Prostate gland (tissue), 2 donors: ENCODE measurements at regions not wholly inside any gene's neighbourhood (a gene's known extent, or its start where the extent isn't known, plus 50 kb on each side); places are given as distances from the start of the nearest gene placed in this dataset.

ENCODE experiments used
- CTCF ChIP-seq, 4 experiments: fragments of 200-600 bp in 2 of 4; fragments of 450-650 bp in 2 of 4; sonication (generic) in 2 of 4; IDR thresholded peaks; 1 replicate in 3 of 4; 2 replicates in 1 of 4; pipeline ENCODE4 v1.5.1; 2016 to 2019; ENCODE audit warnings: antibody characterized with exemption in 4 of 4, mild to moderate bottlenecking in 2 of 4, moderate library complexity in 2 of 4
- POLR2A ChIP-seq: fragments of 450-650 bp; IDR thresholded peaks from one replicate; pipeline ENCODE4 v1.6.1; 2016; ENCODE audit warnings: antibody characterized with exemption, mild to moderate bottlenecking

GRCh38 chr3:148030975-148031374 lies 621.8 kb downstream of the ZIC1 start:
- no peak for TF ChIP-seq CTCF (IDR thresholded peaks at IDR 0.05)
- no peak for TF ChIP-seq POLR2A
